K562 (cell line): ENCODE measurements at regions not wholly inside any gene's neighbourhood (a gene's known extent, or its start where the extent isn't known, plus 50 kb on each side); places are given as distances from the start of the nearest gene placed in this dataset.

Experiments used
- ATAC-seq: fragments of 200-7000 bp; cut with Tn5 transposase; 3 replicates; pipeline ENCODE4 v1.9.1; 2020; ENCODE audit warnings: moderate library complexity
- BruUV-seq: library from RNA; stranded (reverse); fragments of 400-500 nt; replicated peaks from 2 replicates; lab custom pipeline; 2021; lab: Mats Ljungman, UMichigan
- CTCF ChIA-PET: fragments of 300-600 bp; formaldehyde crosslinking; extraction: SDS; loops from one replicate; lab custom pipeline; 2021; ENCODE audit warnings: low intra/inter-chr PET ratio; lab: Yijun Ruan, JAX
- POLR2A ChIA-PET: fragments of 300-600, 350-650 bp; sonication (Branson Sonifier 250); formaldehyde crosslinking; extraction: SDS; loops from one replicate; lab custom pipeline; 2021; ENCODE audit warnings: antibody characterized with exemption, inconsistent platforms; lab: Yijun Ruan, JAX
- DNase-seq, 4 experiments: peaks; one replicate each; pipeline versions ENCODE4 v3.0.0 to v3.0.0-alpha.2; 2011 to 2018; ENCODE audit warnings: low spot score in 3 of 4, mixed read lengths in 3 of 4; ENCODE audit errors: extremely low read depth in 1 of 4
- FAIRE-seq: peaks from 2 replicates; lab custom pipeline; 2011; peaks lifted over from hg19 to GRCh38; lab: Jason Lieb, UNC
- H2AFZ ChIP-seq: 2 replicates; pipeline ENCODE4 v1.6.0; 2011; ENCODE audit warnings: low read depth, low read length, control low read depth, inconsistent platforms
- H3K27ac ChIP-seq: fragments of 200-600 bp; 3 replicates; pipeline ENCODE4 v1.8.0; 2011; ENCODE audit warnings: low read depth, mild to moderate bottlenecking, control low read depth, inconsistent platforms, low read length, moderate library complexity, mixed read lengths; ENCODE audit errors: extremely low read depth
- H3K27me3 ChIP-seq, 2 experiments: fragments of 300-600 bp in 1 of 2; 2 replicates in 1 of 2; 3 replicates in 1 of 2; pipeline versions ENCODE4 v1.6.0 to v1.8.0; 2011; ENCODE audit warnings: inconsistent platforms in 2 of 2, low read length in 2 of 2, mild to moderate bottlenecking in 1 of 2, mixed read lengths in 1 of 2, moderate library complexity in 1 of 2; ENCODE audit not compliant: control insufficient read depth in 2 of 2, insufficient read depth in 2 of 2
- H3K36me3 ChIP-seq: fragments of 300-600 bp; 3 replicates; pipeline ENCODE4 v1.8.0; 2011; ENCODE audit warnings: mild to moderate bottlenecking, low read length, inconsistent platforms; ENCODE audit not compliant: control insufficient read depth, insufficient read depth
- H3K4me1 ChIP-seq, 2 experiments: fragments of 200-600 bp in 1 of 2; replicated peaks in 1 of 2; 2 replicates in 1 of 2; 3 replicates in 1 of 2; pipeline versions ENCODE4 v1.5.1 to v1.8.0; 2011; ENCODE audit warnings: inconsistent platforms in 2 of 2, low read length in 2 of 2, mild to moderate bottlenecking in 1 of 2, mixed read lengths in 1 of 2, moderate library complexity in 1 of 2; ENCODE audit not compliant: control insufficient read depth in 2 of 2, insufficient read depth in 2 of 2
- H3K4me2 ChIP-seq: 2 replicates; pipeline ENCODE4 v1.6.1; 2011; ENCODE audit warnings: low read length, control low read depth, inconsistent platforms, mixed read lengths; ENCODE audit not compliant: insufficient read depth
- H3K4me3 ChIP-seq: fragments of 200-600 bp; sonication (generic), shearing (Covaris generic); 2 replicates; pipeline ENCODE4 v1.5.1; 2016; ENCODE audit warnings: control low read depth, inconsistent platforms
- H3K79me2 ChIP-seq: fragments of 200-600 bp; 3 replicates; pipeline ENCODE4 v1.8.0; 2011; ENCODE audit warnings: low read length, inconsistent platforms; ENCODE audit not compliant: control insufficient read depth, insufficient read depth
- H3K9ac ChIP-seq, 2 experiments: 2 replicates each; pipeline versions ENCODE4 v1.6.0 to v1.6.1; 2011; ENCODE audit warnings: low read depth in 2 of 2, low read length in 2 of 2, control low read depth in 1 of 2, inconsistent platforms in 1 of 2, mild to moderate bottlenecking in 1 of 2, mixed read lengths in 1 of 2; ENCODE audit not compliant: insufficient read depth in 1 of 2
- H3K9me1 ChIP-seq: one replicate; pipeline ENCODE4 v1.6.0; 2011; ENCODE audit warnings: inconsistent platforms, mild to moderate bottlenecking, low read length, moderate library complexity; ENCODE audit not compliant: control insufficient read depth, insufficient read depth
- H3K9me3 ChIP-seq: replicated peaks from 2 replicates; pipeline ENCODE4 v1.5.1; 2011; ENCODE audit warnings: low read depth, low read length, inconsistent platforms; ENCODE audit not compliant: control insufficient read depth, insufficient read depth
- H4K20me1 ChIP-seq: replicated peaks from 2 replicates; pipeline ENCODE4 v1.6.1; 2011; ENCODE audit warnings: low read length, inconsistent platforms, mixed read lengths; ENCODE audit not compliant: control insufficient read depth, insufficient read depth
- CBX3 ChIP-seq, 2 experiments: IDR thresholded peaks; 1 replicate in 1 of 2; 2 replicates in 1 of 2; pipeline ENCODE4 v1.6.1; 2012; ENCODE audit warnings: inconsistent platforms in 2 of 2, low read length in 2 of 2, borderline replicate concordance in 1 of 2, control low read depth in 1 of 2
- CBX5 ChIP-seq: IDR thresholded peaks from 2 replicates; pipeline ENCODE4 v1.6.1; 2014; ENCODE audit warnings: low read depth, borderline replicate concordance
- KLF16 ChIP-seq: IDR thresholded peaks from 2 replicates; pipeline ENCODE4 v1.6.1; 2016; ENCODE audit warnings: antibody characterized with exemption
- MBD2 ChIP-seq: sonication (generic); IDR thresholded peaks from 2 replicates; pipeline ENCODE4 v1.6.1; 2016; ENCODE audit warnings: low read depth, borderline replicate concordance
- NFIX ChIP-seq: fragments of 250-450 bp; sonication (Bioruptor Pico); IDR thresholded peaks from 2 replicates; pipeline ENCODE4 v1.4.0; 2020; ENCODE audit warnings: low read depth, mild to moderate bottlenecking, moderate library complexity
- RBM14 ChIP-seq: fragments of 200-400 bp; formaldehyde crosslinking; IDR thresholded peaks from 2 replicates; pipeline ENCODE4 v1.6.1; 2018; ENCODE audit warnings: low read depth, mild to moderate bottlenecking, low read length, moderate library complexity, borderline replicate concordance; ENCODE audit not compliant: insufficient read depth
- SIX5 ChIP-seq, 2 experiments: IDR thresholded peaks; 2 replicates each; pipeline ENCODE4 v1.6.1; 2011; ENCODE audit warnings: low read length in 2 of 2, borderline replicate concordance in 1 of 2, low read depth in 1 of 2, mild to moderate bottlenecking in 1 of 2, moderate library complexity in 1 of 2; ENCODE audit not compliant: insufficient read depth in 1 of 2
- SLC30A9 ChIP-seq: fragments of 250-450 bp; sonication (Bioruptor Pico); IDR thresholded peaks from 2 replicates; pipeline ENCODE4 v1.8.0; 2022; ENCODE audit warnings: mild to moderate bottlenecking, moderate library complexity
- TRIM24 ChIP-seq, 2 experiments: fragments of 450-650 bp; IDR thresholded peaks; 2 replicates each; pipeline ENCODE4 v1.6.1; 2016
- TRIM28 ChIP-seq: fragments of 450-650 bp; IDR thresholded peaks from 2 replicates; pipeline ENCODE4 v1.6.1; 2017
- WGBS: fragments of 100-300 bp; shearing (Covaris generic); methylation state at CpG from one replicate; pipeline ENCODE4 v1.1.6; 2016; ENCODE audit warnings: low coverage, mixed read lengths; ENCODE audit not compliant: insufficient coverage; ENCODE audit errors: missing lambda C conversion rate; 5-methylcytosine and 5-hydroxymethylcytosine counted together
- in situ Hi-C: fragments of 300-500 bp; cut with MboI; formaldehyde crosslinking; loops from 4 replicates; pipeline ENCODE4 v1.15.0; 2018; ENCODE audit warnings: inconsistent platforms, mixed read lengths
- intact Hi-C: fragments of 100-400 bp; cut with micrococcal nuclease; formaldehyde crosslinking; loops from 2 replicates; pipeline ENCODE4 v1.14.2; 2022
- TF ChIP-seq, protein P1 (sequence below), 2 experiments: IDR thresholded peaks in 1 of 2; conservative IDR thresholded peaks in 1 of 2; 2 replicates each; pipeline ENCODE4 v1.6.1; 2016; ENCODE audit warnings: low read depth in 2 of 2, mild to moderate bottlenecking in 1 of 2, missing compliant biosample characterization in 1 of 2, missing genetic modification characterization in 1 of 2, moderate library complexity in 1 of 2
- TF ChIP-seq, protein P2 (sequence below), 2 experiments: fragments of 450-650 bp in 1 of 2; IDR thresholded peaks; 2 replicates each; pipeline ENCODE4 v1.6.1; 2011 to 2017; ENCODE audit warnings: low read depth in 2 of 2, antibody characterized with exemption in 1 of 2, borderline replicate concordance in 1 of 2, low read length in 1 of 2, mild to moderate bottlenecking in 1 of 2, mixed read lengths in 1 of 2; ENCODE audit not compliant: control insufficient read depth in 1 of 2
- TF ChIP-seq, protein P3 (sequence below): fragments of 150-350 bp; conservative IDR thresholded peaks from 2 replicates; pipeline ENCODE4 v1.6.1; 2014; ENCODE audit warnings: low read length

DNA sequence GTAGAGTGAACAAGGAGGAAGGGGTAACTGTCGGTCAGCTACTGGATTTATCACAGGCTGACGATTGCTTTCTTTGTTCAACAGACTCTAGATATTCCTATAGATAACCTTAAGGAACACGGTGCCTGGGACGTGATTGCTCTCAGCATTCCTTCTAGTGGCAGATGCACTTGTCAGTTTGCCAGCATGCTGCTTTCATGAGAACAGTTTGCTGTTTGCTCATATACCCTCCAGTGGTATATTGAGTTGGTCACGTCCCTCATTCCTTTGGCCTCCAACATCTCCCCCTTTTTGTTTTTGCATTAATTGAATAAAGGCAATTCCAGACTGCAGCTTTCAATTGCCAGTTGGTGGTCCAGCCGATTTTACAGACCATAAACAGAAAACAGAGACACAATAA is 76.8 kb upstream of the BTN3A2 start:
- DNase-seq, result no peak
- no peak for FAIRE-seq
- 68% methylated on average over 6 of the region's 6 CpGs for WGBS
- H3K79me2 ChIP-seq, result peaks cover 35% of the 10 kb centered on the region
- no peak overlapping the region for H3K9ac ChIP-seq
- in situ Hi-C loops (no loop called here), intact Hi-C loops (loop anchor here (10.0 kb wide), 2 partner anchors 253 to 857 kb away; a partner anchor contains a TSS)
- H3K9me3 ChIP-seq, result peaks cover 20% of the 10 kb centered on the region
- H3K36me3 ChIP-seq, result peaks cover 27% of the 10 kb centered on the region
- no peaks in the 10 kb centered on the region for H3K9me1 ChIP-seq
- CTCF ChIA-PET, result no interaction called here
- H3K4me2 ChIP-seq, result no peak overlapping the region
- no peak overlapping the region for H2AFZ ChIP-seq
- peaks cover 1 to 8% of the 10 kb centered on the region in 2 experiments; a peak in 2 of 5 replicates for H3K4me1 ChIP-seq
- BruUV-seq, result no TSS peak
- no peak overlapping the region for H3K27ac ChIP-seq
- POLR2A ChIA-PET, result interaction anchor here (0.6 to 1.3 kb wide), 2 partner anchors 22 to 1777 kb away, joined by 3 to 8 read pairs; no protein-coding TSS in a partner anchor
- TF ChIP-seq CBX5, result 0 out of 2 replicates have a peak, but pooled peaks have one; percentile 61
- TF ChIP-seq NFIX (CRISPR knock-in tag), result no peak
- no peak for TF ChIP-seq MBD2
- TF ChIP-seq TRIM24 (IDR thresholded peaks at IDR 0.05), result peak in 1 of 2 experiments; percentile 64; a peak in 1 of 4 replicates
- TF ChIP-seq CBX3 (IDR thresholded peaks at IDR 0.05; ENCODE audit: borderline replicate concordance in 1 of 2, low read length in 2 of 2), result peak in 1 of 2 experiments; percentile 75; a peak in 1 of 3 replicates
- TF ChIP-seq SLC30A9 (CRISPR knock-in tag), result no peak
- no peak for TF ChIP-seq KLF16
- TF ChIP-seq, protein P1, sequence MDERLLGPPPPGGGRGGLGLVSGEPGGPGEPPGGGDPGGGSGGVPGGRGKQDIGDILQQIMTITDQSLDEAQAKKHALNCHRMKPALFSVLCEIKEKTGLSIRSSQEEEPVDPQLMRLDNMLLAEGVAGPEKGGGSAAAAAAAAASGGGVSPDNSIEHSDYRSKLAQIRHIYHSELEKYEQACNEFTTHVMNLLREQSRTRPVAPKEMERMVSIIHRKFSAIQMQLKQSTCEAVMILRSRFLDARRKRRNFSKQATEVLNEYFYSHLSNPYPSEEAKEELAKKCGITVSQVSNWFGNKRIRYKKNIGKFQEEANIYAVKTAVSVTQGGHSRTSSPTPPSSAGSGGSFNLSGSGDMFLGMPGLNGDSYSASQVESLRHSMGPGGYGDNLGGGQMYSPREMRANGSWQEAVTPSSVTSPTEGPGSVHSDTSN (CRISPR knock-in tag; IDR thresholded peaks at IDR 0.05; ENCODE audit: low read depth), result no peak
- TF ChIP-seq, protein P1 (tag; conservative IDR thresholded peaks at IDR 0.05; ENCODE audit: low read depth), result no peak
- TF ChIP-seq, protein P2, sequence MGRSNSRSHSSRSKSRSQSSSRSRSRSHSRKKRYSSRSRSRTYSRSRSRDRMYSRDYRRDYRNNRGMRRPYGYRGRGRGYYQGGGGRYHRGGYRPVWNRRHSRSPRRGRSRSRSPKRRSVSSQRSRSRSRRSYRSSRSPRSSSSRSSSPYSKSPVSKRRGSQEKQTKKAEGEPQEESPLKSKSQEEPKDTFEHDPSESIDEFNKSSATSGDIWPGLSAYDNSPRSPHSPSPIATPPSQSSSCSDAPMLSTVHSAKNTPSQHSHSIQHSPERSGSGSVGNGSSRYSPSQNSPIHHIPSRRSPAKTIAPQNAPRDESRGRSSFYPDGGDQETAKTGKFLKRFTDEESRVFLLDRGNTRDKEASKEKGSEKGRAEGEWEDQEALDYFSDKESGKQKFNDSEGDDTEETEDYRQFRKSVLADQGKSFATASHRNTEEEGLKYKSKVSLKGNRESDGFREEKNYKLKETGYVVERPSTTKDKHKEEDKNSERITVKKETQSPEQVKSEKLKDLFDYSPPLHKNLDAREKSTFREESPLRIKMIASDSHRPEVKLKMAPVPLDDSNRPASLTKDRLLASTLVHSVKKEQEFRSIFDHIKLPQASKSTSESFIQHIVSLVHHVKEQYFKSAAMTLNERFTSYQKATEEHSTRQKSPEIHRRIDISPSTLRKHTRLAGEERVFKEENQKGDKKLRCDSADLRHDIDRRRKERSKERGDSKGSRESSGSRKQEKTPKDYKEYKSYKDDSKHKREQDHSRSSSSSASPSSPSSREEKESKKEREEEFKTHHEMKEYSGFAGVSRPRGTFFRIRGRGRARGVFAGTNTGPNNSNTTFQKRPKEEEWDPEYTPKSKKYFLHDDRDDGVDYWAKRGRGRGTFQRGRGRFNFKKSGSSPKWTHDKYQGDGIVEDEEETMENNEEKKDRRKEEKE (IDR thresholded peaks at IDR 0.05; ENCODE audit: borderline replicate concordance in 1 of 2, control insufficient read depth in 1 of 2, low read depth in 2 of 2, low read length in 1 of 2), result no peak
- TF ChIP-seq, protein P3, sequence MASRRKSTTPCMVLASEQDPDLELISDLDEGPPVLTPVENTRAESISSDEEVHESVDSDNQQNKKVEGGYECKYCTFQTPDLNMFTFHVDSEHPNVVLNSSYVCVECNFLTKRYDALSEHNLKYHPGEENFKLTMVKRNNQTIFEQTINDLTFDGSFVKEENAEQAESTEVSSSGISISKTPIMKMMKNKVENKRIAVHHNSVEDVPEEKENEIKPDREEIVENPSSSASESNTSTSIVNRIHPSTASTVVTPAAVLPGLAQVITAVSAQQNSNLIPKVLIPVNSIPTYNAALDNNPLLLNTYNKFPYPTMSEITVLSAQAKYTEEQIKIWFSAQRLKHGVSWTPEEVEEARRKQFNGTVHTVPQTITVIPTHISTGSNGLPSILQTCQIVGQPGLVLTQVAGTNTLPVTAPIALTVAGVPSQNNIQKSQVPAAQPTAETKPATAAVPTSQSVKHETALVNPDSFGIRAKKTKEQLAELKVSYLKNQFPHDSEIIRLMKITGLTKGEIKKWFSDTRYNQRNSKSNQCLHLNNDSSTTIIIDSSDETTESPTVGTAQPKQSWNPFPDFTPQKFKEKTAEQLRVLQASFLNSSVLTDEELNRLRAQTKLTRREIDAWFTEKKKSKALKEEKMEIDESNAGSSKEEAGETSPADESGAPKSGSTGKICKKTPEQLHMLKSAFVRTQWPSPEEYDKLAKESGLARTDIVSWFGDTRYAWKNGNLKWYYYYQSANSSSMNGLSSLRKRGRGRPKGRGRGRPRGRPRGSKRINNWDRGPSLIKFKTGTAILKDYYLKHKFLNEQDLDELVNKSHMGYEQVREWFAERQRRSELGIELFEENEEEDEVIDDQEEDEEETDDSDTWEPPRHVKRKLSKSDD, result no peak
- TF ChIP-seq TRIM28, result peak; percentile 58; the same call in 1 of the 2 replicates
- no peak for TF ChIP-seq RBM14
- TF ChIP-seq SIX5 (IDR thresholded peaks at IDR 0.05; ENCODE audit: borderline replicate concordance in 1 of 2, insufficient read depth in 1 of 2, low read depth in 1 of 2, low read length in 2 of 2), result no peak
- no peak overlapping the region for H3K4me3 ChIP-seq
- H3K27me3 ChIP-seq, result no peaks in the 10 kb centered on the region
- H4K20me1 ChIP-seq, result peaks cover 2% of the 10 kb centered on the region; the same call in 1 of the 2 replicates
- no peak for ATAC-seq
